CD14-positive monocyte (primary cell): ENCODE measurements at regions not wholly inside any gene's neighbourhood (a gene's known extent, or its start where the extent isn't known, plus 50 kb on each side); places are given as distances from the start of the nearest gene placed in this dataset.

Experiments
- DNase-seq, 3 donors: peaks; one replicate each; pipeline ENCODE4 v3.0.0-alpha.2; 2011 to 2022
- H2AFZ ChIP-seq: 2 replicates; pipeline ENCODE4 v1.6.0; 2012; ENCODE audit warnings: mild to moderate bottlenecking, low read depth, low read length, inconsistent platforms; ENCODE audit not compliant: insufficient read depth, poor library complexity, severe bottlenecking
- H3K27ac ChIP-seq, 2 donors: 1 replicate in 1 of 2; 2 replicates in 1 of 2; pipeline ENCODE4 v1.5.1; 2012 to 2013; ENCODE audit warnings: low read length in 2 of 2, control low read depth in 1 of 2, inconsistent platforms in 1 of 2, low read depth in 1 of 2, mild to moderate bottlenecking in 1 of 2
- H3K27me3 ChIP-seq, 2 donors: one replicate each; pipeline versions ENCODE4 v1.6.0 to v1.6.1; 2011 to 2013; ENCODE audit warnings: low read length in 2 of 2; ENCODE audit not compliant: control insufficient read depth in 2 of 2, insufficient read depth in 2 of 2
- H3K36me3 ChIP-seq, 2 donors: replicated peaks in 1 of 2; 1 replicate in 1 of 2; 2 replicates in 1 of 2; pipeline versions ENCODE4 v1.5.1 to v1.6.1; 2012 to 2013; ENCODE audit warnings: low read length in 2 of 2, control low read depth in 1 of 2, inconsistent platforms in 1 of 2, mild to moderate bottlenecking in 1 of 2; ENCODE audit not compliant: insufficient read depth in 2 of 2, control insufficient read depth in 1 of 2
- H3K4me1 ChIP-seq, 2 donors: 1 replicate in 1 of 2; 2 replicates in 1 of 2; pipeline versions ENCODE4 v1.5.1 to v1.6.1; 2012 to 2013; ENCODE audit warnings: low read length in 2 of 2, control low read depth in 1 of 2, inconsistent platforms in 1 of 2, mild to moderate bottlenecking in 1 of 2, moderate library complexity in 1 of 2; ENCODE audit not compliant: insufficient read depth in 2 of 2, control insufficient read depth in 1 of 2
- H3K4me2 ChIP-seq: replicated peaks from 2 replicates; pipeline ENCODE3; 2012; ENCODE audit warnings: low read length, moderate library complexity, mild to moderate bottlenecking; ENCODE audit not compliant: poor library complexity, severe bottlenecking; ENCODE audit errors: extremely low read depth
- H3K4me3 ChIP-seq, 3 experiments: fragments of 200-600 bp in 1 of 3; sonication (generic) in 1 of 3; replicated peaks in 1 of 3; 1 replicate in 2 of 3; 2 replicates in 1 of 3; pipeline ENCODE4 v1.5.1; 2011 to 2013; ENCODE audit warnings: low read length in 3 of 3, mild to moderate bottlenecking in 3 of 3, control low read depth in 2 of 3, low read depth in 2 of 3, inconsistent platforms in 1 of 3, moderate library complexity in 1 of 3
- H3K79me2 ChIP-seq: 2 replicates; pipeline ENCODE4 v1.6.0; 2012; ENCODE audit warnings: mild to moderate bottlenecking, control low read depth, inconsistent platforms, low read length, moderate library complexity; ENCODE audit not compliant: insufficient read depth
- H3K9ac ChIP-seq: 2 replicates; pipeline ENCODE4 v1.6.0; 2017; ENCODE audit warnings: low read length, mild to moderate bottlenecking; ENCODE audit not compliant: insufficient read depth, poor library complexity, severe bottlenecking
- H3K9me3 ChIP-seq, 2 donors: replicated peaks in 1 of 2; 1 replicate in 1 of 2; 2 replicates in 1 of 2; pipeline versions ENCODE4 v1.5.1 to v1.6.1; 2012 to 2013; ENCODE audit warnings: low read length in 2 of 2, control low read depth in 1 of 2; ENCODE audit not compliant: control insufficient read depth in 1 of 2, insufficient read depth in 1 of 2
- H4K20me1 ChIP-seq: 2 replicates; pipeline ENCODE4 v1.6.0; 2012; ENCODE audit warnings: mild to moderate bottlenecking, low read length, control low read depth, moderate library complexity; ENCODE audit not compliant: insufficient read depth
- H3K27ac Mint-ChIP-seq, 7 donors: one replicate each; pipeline ENCODE4 v1.8.0; 2020; ENCODE audit warnings: mild to moderate bottlenecking in 7 of 7, mixed read lengths in 7 of 7, moderate library complexity in 6 of 7, inconsistent platforms in 2 of 7
- H3K27me3 Mint-ChIP-seq, 3 donors: one replicate each; pipeline ENCODE4 v1.8.0; 2021 to 2022; ENCODE audit warnings: low read depth in 3 of 3, mild to moderate bottlenecking in 3 of 3, mixed read lengths in 3 of 3, moderate library complexity in 3 of 3, inconsistent platforms in 1 of 3
- H3K36me3 Mint-ChIP-seq, 2 donors: one replicate each; pipeline ENCODE4 v1.8.0; 2020; ENCODE audit warnings: mixed read lengths in 2 of 2, inconsistent platforms in 1 of 2, mild to moderate bottlenecking in 1 of 2
- H3K4me1 Mint-ChIP-seq: one replicate; pipeline ENCODE4 v1.8.0; 2020; ENCODE audit warnings: mild to moderate bottlenecking, mixed read lengths
- H3K4me3 Mint-ChIP-seq, 2 donors: one replicate each; pipeline ENCODE4 v1.8.0; 2020; ENCODE audit warnings: mild to moderate bottlenecking in 2 of 2, mixed read lengths in 2 of 2, moderate library complexity in 1 of 2
- H3K9me3 Mint-ChIP-seq, 7 donors: one replicate each; pipeline ENCODE4 v1.8.0; 2020 to 2022; ENCODE audit warnings: mixed read lengths in 7 of 7, mild to moderate bottlenecking in 6 of 7, moderate library complexity in 6 of 7, inconsistent platforms in 2 of 7
- WGBS: methylation state at CpG from one replicate; pipeline ENCODE4 v1.1.5; 2013; ENCODE audit warnings: missing lambda C conversion rate; ENCODE audit not compliant: insufficient coverage; 5-methylcytosine and 5-hydroxymethylcytosine counted together
- intact Hi-C, 2 donors: fragments of 100-400 bp; cut with micrococcal nuclease; formaldehyde crosslinking; loops; one replicate each; pipeline versions ENCODE4 v1.15.0 to v1.15.1; 2023
- TF ChIP-seq, protein P1 (sequence below): fragments of 200-600 bp; IDR thresholded peaks from one replicate; pipeline ENCODE4 v1.8.0; 2022; ENCODE audit warnings: antibody characterized with exemption, mild to moderate bottlenecking

DNA sequence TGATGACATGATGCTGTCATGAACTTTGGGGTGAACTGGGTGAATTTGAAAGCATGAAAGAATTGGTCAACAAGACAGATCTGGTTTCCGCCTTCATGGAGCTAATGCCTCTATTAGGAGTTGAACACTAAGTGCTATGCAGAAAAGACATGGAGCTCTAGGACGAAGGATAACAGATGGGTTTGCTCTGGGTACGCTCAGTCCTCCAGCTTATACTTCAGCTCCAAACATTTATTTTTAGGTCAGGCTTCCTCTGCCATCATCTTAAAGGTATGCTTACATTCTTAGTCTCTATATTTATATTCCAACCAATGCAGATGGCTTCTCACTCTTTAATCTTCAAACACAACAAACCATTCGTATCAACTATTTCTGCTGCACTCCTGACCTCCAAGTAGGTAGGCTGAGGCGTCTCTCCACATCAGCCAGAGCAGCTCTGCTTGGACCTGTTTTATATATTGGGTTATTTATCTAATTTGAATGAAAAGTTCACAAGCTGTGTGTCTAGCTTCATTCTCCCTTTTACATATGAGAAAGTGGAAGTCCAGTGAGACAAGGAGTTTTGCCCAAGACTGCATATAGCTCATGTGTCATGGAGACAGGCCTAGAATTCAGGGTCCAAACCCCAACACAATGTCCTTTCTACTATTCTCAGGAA, 226.3 kb downstream of the SPTSSA start:
- Histone ChIP-seq H3K4me1 (no peaks in the 10 kb centered on the region), H3K4me2 (no peak overlapping the region), H3K79me2 (no peaks in the 10 kb centered on the region), H3K9me3 (no peaks in the 10 kb centered on the region), H3K4me3 (no peak overlapping the region), H3K36me3 (no peaks in the 10 kb centered on the region), H2AFZ (no peak overlapping the region), H4K20me1 (no peaks in the 10 kb centered on the region), H3K9ac (no peak overlapping the region), H3K27ac (no peak overlapping the region), H3K27me3 (peaks cover 0 to 6% of the 10 kb centered on the region in 2 donors)
- peaks cover 0 to 2% (median 0%) of the 10 kb centered on the region in 7 donors for H3K9me3 Mint-ChIP-seq
- no peak overlapping the region for H3K4me3 Mint-ChIP-seq
- H3K36me3 Mint-ChIP-seq = no peaks in the 10 kb centered on the region
- no peak for DNase-seq
- intact Hi-C loops = no loop called here
- TF ChIP-seq, protein P1, sequence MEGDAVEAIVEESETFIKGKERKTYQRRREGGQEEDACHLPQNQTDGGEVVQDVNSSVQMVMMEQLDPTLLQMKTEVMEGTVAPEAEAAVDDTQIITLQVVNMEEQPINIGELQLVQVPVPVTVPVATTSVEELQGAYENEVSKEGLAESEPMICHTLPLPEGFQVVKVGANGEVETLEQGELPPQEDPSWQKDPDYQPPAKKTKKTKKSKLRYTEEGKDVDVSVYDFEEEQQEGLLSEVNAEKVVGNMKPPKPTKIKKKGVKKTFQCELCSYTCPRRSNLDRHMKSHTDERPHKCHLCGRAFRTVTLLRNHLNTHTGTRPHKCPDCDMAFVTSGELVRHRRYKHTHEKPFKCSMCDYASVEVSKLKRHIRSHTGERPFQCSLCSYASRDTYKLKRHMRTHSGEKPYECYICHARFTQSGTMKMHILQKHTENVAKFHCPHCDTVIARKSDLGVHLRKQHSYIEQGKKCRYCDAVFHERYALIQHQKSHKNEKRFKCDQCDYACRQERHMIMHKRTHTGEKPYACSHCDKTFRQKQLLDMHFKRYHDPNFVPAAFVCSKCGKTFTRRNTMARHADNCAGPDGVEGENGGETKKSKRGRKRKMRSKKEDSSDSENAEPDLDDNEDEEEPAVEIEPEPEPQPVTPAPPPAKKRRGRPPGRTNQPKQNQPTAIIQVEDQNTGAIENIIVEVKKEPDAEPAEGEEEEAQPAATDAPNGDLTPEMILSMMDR = no peak
- peaks cover 2 to 11% (median 7%) of the 10 kb centered on the region in 3 donors for H3K27me3 Mint-ChIP-seq
- no CpG with 5 or more reads among the region's 5 CpGs for WGBS
- H3K27ac Mint-ChIP-seq = no peak overlapping the region
- H3K4me1 Mint-ChIP-seq = no peaks in the 10 kb centered on the region

DNA sequence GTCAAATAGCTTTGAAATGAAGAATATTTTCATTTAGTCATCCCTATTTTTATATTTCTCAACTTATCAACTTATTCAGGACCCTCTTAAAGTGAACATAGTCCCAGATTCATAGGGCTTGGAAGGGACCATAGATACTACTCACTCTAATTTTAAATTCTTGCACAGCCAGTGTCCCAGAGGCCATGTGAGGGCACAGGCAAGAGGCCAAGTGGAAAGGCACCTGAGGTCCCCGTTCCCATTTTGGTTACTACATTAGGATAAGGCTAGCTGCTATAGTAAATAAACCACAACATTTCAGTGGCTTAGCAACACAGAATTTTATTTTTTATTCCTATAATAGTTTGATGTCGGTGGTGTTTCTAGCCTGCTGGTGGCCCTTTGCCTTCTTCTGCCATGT, 227.8 kb downstream of the SPTSSA start:
- no peak overlapping the region for H3K4me3 Mint-ChIP-seq
- Histone ChIP-seq H3K9ac (no peak overlapping the region), H3K36me3 (no peaks in the 10 kb centered on the region), H4K20me1 (no peaks in the 10 kb centered on the region), H3K4me3 (no peak overlapping the region), H3K9me3 (no peaks in the 10 kb centered on the region), H3K27me3 (peaks cover 0 to 6% of the 10 kb centered on the region in 2 donors), H2AFZ (no peak overlapping the region), H3K79me2 (no peaks in the 10 kb centered on the region), H3K4me2 (no peak overlapping the region), H3K4me1 (no peaks in the 10 kb centered on the region), H3K27ac (no peak overlapping the region)
- DNase-seq = no peak
- peaks cover 0 to 2% (median 0%) of the 10 kb centered on the region in 7 donors for H3K9me3 Mint-ChIP-seq
- H3K27me3 Mint-ChIP-seq = peaks cover 2 to 10% (median 10%) of the 10 kb centered on the region in 3 donors
- no peak overlapping the region for H3K27ac Mint-ChIP-seq
- H3K36me3 Mint-ChIP-seq = no peaks in the 10 kb centered on the region
- WGBS = no CpG with 5 or more reads among the region's 2 CpGs
- no peaks in the 10 kb centered on the region for H3K4me1 Mint-ChIP-seq
- TF ChIP-seq, protein P1 = no peak
- intact Hi-C loops = no loop called here
